Activated T-helper 2 cell treated with anti-CD3 and anti-CD28 coated beads, Interferon-gamma antibody, Interleukin-2, Interleukin-4, amounts not matched to agents 10 μg/mL and 5 μg/mL and 100 μg/mL, durations not matched to agents 14 hours and 24 hours and 36 hours (primary cell): ENCODE measurements at regions not wholly inside any gene's neighbourhood (a gene's known extent, or its start where the extent isn't known, plus 50 kb on each side); places are given as distances from the start of the nearest gene placed in this dataset.

Experiments
- DNase-seq: peaks from one replicate; pipeline ENCODE4 v3.0.0; 2021; ENCODE audit warnings: low spot score
- H3K27ac Mint-ChIP-seq: one replicate; pipeline ENCODE4 v1.8.0; 2021; ENCODE audit warnings: mixed read lengths
- H3K27me3 Mint-ChIP-seq: one replicate; pipeline ENCODE4 v1.8.0; 2021; ENCODE audit warnings: low read depth, mixed read lengths
- H3K36me3 Mint-ChIP-seq: one replicate; pipeline ENCODE4 v1.8.0; 2021; ENCODE audit warnings: low read depth, mixed read lengths
- H3K4me1 Mint-ChIP-seq: one replicate; pipeline ENCODE4 v1.8.0; 2021; ENCODE audit warnings: low read depth, mixed read lengths
- H3K4me3 Mint-ChIP-seq: one replicate; pipeline ENCODE4 v1.8.0; 2021; ENCODE audit warnings: low read depth, mild to moderate bottlenecking, moderate library complexity, mixed read lengths
- H3K9me3 Mint-ChIP-seq: one replicate; pipeline ENCODE4 v1.8.0; 2021; ENCODE audit warnings: mixed read lengths
- intact Hi-C: fragments of 100-400 bp; cut with micrococcal nuclease; formaldehyde crosslinking; loops from one replicate; pipeline ENCODE4 v1.15.1; 2023

DNA sequence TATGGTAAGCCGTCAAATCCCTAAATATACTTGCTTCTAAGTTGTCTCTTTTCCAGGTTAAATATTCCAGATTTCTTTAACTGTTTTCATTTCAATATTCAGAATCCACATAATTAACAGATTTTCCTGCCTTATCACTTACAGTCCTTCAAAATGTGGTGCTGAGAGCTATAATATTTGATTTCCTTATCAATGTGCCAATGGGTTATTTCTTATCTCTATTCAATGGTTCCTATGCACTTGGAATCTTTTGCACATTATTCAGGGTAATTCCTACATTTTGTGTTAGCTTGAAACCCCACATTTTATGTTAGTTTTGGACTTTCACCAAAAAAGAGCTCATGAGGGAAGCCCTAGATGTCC, 173.5 kb downstream of the ZFP36L2 start:
- intact Hi-C loops = no loop called here
- Mint-ChIP-seq H3K27me3 (peaks cover 11% of the 10 kb centered on the region), H3K4me3 (no peak overlapping the region), H3K27ac (no peak overlapping the region), H3K36me3 (no peaks in the 10 kb centered on the region), H3K9me3 (no peaks in the 10 kb centered on the region), H3K4me1 (peaks cover 6% of the 10 kb centered on the region)
- no peak for DNase-seq

DNA sequence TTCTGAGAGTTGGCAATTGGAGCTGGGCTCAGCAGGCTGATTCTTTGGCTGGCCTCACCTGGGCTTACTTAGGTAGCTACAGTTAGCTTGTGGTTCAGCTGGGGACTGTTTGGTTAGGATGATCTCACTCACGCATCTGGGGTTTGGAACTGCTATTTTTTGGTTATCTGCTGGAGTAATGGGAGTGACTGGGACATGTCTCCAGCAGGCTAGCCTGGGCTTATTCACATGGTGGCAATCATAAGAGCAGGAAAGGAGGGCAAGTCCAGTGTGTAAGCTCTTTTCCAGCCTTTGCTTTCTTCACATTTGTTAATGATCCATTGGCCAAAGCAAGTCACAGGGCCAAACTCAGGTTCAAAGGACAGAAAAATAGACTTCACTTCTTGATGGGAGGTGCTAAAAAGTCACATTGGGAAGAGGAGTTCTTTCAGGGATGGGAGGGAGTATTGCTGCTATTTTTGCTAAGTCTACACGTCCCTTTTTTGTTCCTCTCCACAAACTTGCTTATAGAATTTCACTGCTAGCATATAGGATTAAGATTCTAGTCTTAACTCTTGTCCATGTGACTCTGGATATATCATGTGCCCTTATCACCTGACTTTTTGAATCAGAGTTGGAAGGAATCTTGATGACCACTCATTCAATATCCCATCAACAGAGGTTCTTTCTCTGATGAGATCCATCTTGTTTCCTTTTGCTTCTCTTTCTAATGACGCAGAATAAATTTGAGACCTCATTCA, 174.0 kb downstream of the ZFP36L2 start:
- Mint-ChIP-seq H3K27me3 (peaks cover 15% of the 10 kb centered on the region), H3K27ac (no peak overlapping the region), H3K4me1 (peaks cover 10% of the 10 kb centered on the region), H3K9me3 (no peaks in the 10 kb centered on the region), H3K4me3 (no peak overlapping the region), H3K36me3 (no peaks in the 10 kb centered on the region)
- intact Hi-C loops = no loop called here
- DNase-seq = no peak

DNA sequence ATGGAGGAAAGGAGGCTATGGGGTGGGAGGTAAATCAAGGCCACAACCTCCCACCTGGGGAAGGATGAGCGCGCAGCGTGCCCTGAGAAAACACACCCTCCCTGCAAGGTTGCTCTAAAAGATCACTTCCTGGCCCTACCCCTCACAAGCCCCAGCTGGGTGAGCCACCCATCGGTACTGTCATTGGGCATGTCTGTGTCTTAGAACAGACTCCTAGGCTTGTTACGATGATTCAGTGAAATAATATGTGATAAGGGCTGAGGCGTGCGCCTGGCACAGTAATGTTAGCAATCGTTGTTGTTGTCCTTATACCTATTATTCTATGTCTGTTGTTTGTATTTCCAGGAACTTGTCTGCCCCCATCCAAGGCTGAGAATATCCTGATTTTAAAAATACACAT, 175.1 kb downstream of the ZFP36L2 start:
- no peak overlapping the region for H3K4me3 Mint-ChIP-seq
- no peak for DNase-seq
- peaks cover 16% of the 10 kb centered on the region for H3K4me1 Mint-ChIP-seq
- peaks cover 17% of the 10 kb centered on the region for H3K27me3 Mint-ChIP-seq
- H3K36me3 Mint-ChIP-seq = no peaks in the 10 kb centered on the region
- H3K27ac Mint-ChIP-seq = no peak overlapping the region
- H3K9me3 Mint-ChIP-seq = no peaks in the 10 kb centered on the region
- intact Hi-C loops = no loop called here

DNA sequence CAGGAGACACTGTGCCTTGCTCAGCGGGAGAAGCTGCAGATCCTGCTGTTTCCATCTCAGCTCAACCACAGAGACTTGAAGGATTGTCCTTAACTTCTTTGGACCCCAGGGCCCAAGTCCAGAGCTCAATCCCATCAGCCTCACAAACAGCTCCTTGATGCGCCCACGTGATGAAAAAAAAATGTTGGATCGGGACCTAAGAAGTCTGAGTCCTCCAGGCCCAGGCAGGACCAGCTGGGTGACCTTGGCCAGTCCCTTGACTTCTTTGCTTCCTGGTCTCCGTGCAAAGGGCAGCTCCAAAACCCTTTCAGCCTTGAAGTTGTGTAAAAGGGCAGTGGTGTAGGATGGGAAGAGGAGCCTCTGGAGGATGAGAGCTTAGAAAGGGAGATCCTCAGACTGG, 175.5 kb downstream of the ZFP36L2 start:
- DNase-seq = no peak
- peaks cover 16% of the 10 kb centered on the region for H3K4me1 Mint-ChIP-seq
- H3K9me3 Mint-ChIP-seq = no peaks in the 10 kb centered on the region
- no peaks in the 10 kb centered on the region for H3K36me3 Mint-ChIP-seq
- H3K4me3 Mint-ChIP-seq = no peak overlapping the region
- peaks cover 17% of the 10 kb centered on the region for H3K27me3 Mint-ChIP-seq
- no peak overlapping the region for H3K27ac Mint-ChIP-seq
- intact Hi-C loops = no loop called here

DNA sequence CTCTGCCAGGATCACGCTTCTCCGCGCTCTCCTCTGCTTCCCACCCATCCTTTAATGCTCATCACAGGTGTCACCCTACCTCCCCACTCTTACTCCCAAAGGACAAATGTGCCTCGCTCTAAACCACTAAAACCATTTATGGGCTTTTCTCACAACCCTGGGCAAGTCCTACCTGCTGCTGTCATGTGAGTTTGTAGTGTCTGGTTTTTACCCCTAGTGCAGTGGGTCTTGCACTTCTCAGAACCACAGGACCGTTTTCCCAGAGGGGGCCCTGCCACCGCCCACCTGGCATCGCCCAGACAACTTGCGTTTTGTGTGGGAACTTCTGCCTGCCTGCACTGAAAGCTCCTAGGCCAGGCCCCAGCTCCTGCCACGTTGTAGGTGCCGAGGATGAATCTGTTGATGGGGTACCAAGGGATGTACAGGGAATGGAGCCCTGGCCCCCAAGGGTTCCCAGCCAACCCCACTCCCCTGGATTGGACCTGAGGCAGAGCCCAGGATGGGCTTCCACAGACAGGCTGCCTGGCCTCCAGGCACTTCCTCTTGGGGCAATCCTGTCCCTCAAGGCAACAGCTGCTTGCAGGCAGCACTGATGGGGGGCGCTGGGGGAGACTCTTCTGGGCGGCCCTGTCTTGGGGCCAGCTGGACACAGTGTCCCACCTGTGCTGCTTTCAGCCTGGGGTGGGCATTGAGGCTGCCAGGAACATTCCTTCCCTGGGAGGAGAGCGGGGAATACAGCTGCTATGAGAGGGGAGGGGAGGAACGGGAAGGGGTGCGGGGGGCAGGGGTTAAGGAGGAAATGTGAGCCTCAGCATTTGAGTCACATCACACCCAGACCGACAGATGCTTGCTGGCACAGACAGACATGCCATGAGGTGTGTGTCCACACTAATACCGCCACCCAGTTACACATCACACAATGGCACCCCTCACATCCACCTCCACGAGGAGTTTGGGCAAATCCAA, 176.3 kb downstream of the ZFP36L2 start:
- DNase-seq = no peak
- no peak overlapping the region for H3K27ac Mint-ChIP-seq

DNA sequence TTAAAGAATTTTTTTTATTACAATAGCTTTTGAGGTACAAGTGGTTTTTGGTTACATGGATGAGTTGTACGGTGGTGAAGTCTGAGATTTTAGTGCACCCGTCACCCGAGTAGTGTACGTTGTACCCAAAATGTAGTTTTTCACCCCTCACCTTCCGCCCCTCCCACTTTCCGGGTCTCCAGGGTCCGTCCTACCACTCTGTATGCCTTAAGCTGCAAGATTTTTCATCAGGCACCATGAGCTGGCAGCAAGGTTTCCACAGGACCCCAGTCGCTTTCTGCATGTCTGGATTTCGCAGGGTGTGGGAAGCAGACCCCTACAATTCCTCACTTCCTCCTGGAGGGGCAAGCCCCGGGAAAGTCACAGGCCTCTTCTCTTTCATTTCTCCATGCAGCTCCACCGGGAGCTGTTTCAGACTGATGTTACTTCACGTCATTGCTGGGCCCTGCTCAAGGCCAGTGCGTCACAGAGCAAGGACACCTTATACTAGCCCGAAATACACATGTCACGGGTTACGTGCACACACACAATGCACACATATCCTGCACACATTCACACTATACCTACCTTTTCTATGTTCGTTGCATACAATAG, 179.1 kb downstream of the ZFP36L2 start:
- Mint-ChIP-seq H3K27me3 (peaks cover 14% of the 10 kb centered on the region), H3K4me1 (peaks cover 16% of the 10 kb centered on the region), H3K4me3 (no peak overlapping the region), H3K27ac (no peak overlapping the region), H3K36me3 (no peaks in the 10 kb centered on the region), H3K9me3 (no peaks in the 10 kb centered on the region)
- intact Hi-C loops = no loop called here
- no peak for DNase-seq

More for the DNA sequence above, 176.3 kb downstream of the ZFP36L2 start:
- no peaks in the 10 kb centered on the region for H3K9me3 Mint-ChIP-seq
- no peaks in the 10 kb centered on the region for H3K36me3 Mint-ChIP-seq
- intact Hi-C loops = no loop called here
- H3K4me3 Mint-ChIP-seq = no peak overlapping the region
- peaks cover 17% of the 10 kb centered on the region for H3K27me3 Mint-ChIP-seq
- H3K4me1 Mint-ChIP-seq = peaks cover 16% of the 10 kb centered on the region

DNA sequence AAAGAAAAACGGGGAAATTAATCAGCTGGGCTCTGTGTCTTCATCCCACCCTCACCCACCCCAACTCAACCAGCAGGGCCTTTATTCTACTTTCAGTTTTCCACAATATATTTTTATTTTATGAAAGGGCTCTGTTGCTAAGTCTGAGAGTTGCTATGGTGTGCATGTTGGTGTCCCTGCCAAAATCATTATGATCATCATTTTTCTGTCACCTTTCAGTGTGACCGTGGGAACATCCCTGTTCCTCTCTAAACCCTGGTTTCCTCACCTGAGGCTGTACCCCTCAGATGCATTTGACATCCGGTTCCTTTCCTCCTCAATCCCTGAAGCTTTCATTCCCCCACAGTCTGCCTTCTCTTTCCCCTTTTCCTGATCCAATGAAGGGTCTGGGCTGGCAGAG, 180.5 kb downstream of the ZFP36L2 start:
- H3K4me1 Mint-ChIP-seq = peaks cover 13% of the 10 kb centered on the region
- peaks cover 10% of the 10 kb centered on the region for H3K27me3 Mint-ChIP-seq
- no peaks in the 10 kb centered on the region for H3K36me3 Mint-ChIP-seq
- intact Hi-C loops = no loop called here
- no peak overlapping the region for H3K27ac Mint-ChIP-seq
- no peak overlapping the region for H3K4me3 Mint-ChIP-seq
- no peak for DNase-seq
- H3K9me3 Mint-ChIP-seq = no peaks in the 10 kb centered on the region

DNA sequence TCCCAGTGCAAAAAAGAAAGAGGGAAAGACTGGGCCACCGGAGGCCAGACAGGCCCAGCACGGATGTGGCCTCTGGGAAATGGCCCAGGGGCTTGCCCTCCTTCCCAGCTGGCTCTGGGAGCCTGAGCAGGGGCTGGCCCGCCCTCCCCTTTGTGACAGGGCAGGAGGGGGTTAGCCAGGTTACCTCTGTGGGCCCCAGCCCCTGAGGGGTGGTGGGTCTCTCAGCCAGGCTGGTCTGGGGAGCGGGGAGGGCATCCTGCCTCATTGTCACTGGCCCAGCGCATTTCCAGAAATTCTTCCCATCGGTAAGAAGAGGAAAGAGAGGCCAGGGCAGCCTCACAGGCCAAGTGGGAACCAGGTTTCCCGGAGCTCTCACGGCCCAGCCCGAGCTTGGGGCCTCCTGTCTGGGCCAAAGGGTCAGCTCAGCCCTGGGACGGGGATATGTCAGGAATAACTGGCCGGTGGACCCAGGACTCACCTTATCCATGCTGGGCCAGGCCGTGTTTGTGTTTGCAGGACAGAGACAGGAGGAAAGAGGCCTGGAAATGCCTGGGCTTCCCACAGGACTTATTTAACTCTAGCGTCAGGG, 182.2 kb downstream of the ZFP36L2 start:
- Mint-ChIP-seq H3K27ac (no peak overlapping the region), H3K27me3 (peaks cover 5% of the 10 kb centered on the region), H3K9me3 (no peaks in the 10 kb centered on the region), H3K4me1 (peaks cover 13% of the 10 kb centered on the region), H3K36me3 (no peaks in the 10 kb centered on the region), H3K4me3 (no peak overlapping the region)
- intact Hi-C loops = no loop called here
- no peak for DNase-seq

DNA sequence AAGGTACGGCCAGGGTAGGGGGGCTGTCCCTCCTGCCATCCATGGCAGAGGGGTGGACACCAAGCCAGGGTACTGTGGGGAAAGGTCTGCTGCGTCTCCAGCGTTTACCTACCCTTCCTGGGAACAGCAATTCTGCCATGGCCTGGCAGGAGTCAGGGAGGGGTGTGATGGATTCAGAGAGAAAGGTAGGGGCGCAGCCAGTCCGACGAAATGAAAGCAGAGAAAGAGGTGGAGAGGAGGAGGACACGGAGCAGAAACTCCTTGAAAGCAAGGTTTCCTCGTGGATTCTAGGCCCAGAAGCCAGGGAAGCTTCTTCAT, 182.9 kb downstream of the ZFP36L2 start:
- Mint-ChIP-seq H3K4me3 (no peak overlapping the region), H3K4me1 (peaks cover 13% of the 10 kb centered on the region), H3K27ac (no peak overlapping the region), H3K27me3 (peaks cover 5% of the 10 kb centered on the region), H3K9me3 (no peaks in the 10 kb centered on the region), H3K36me3 (no peaks in the 10 kb centered on the region)
- no peak for DNase-seq
- intact Hi-C loops = no loop called here

DNA sequence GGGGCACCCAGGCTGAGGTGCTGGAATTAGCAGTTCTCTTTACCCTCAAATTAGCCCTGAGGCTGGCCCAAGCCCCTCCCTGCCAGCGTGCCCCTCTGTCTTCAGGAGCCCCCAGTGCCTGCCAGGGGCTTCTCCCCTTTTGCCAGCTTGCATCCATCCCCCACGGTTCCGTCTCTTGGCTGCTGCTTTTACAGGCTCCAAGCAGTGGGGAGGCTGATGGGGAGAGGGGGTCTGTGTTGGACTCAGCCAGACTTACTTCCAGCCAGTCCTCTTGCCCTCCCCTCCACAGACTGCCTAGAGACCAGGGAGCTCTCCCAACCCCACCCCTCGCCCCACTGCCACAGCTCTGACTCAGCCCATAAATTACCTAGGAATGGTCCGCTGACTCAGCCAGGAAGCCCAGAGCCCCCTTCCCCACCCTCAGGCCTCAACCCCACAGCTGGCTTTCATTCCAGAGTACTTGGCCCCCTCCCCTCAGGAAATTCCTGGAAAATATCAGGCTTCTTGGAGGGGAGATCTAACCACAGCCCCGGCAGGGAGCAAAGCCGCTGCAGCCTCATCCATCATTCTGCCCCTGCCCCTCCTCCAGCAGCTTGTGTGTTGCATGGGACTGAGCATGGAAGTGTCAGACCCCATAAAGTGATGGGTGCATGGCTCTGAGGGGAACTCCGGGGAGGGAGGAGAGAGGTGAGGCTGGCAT, 184.6 kb downstream of the ZFP36L2 start:
- Mint-ChIP-seq H3K27ac (no peak overlapping the region), H3K4me1 (peaks cover 5% of the 10 kb centered on the region), H3K36me3 (no peaks in the 10 kb centered on the region), H3K27me3 (peaks cover 1% of the 10 kb centered on the region), H3K4me3 (no peak overlapping the region), H3K9me3 (no peaks in the 10 kb centered on the region)
- DNase-seq = no peak
- intact Hi-C loops = no loop called here

DNA sequence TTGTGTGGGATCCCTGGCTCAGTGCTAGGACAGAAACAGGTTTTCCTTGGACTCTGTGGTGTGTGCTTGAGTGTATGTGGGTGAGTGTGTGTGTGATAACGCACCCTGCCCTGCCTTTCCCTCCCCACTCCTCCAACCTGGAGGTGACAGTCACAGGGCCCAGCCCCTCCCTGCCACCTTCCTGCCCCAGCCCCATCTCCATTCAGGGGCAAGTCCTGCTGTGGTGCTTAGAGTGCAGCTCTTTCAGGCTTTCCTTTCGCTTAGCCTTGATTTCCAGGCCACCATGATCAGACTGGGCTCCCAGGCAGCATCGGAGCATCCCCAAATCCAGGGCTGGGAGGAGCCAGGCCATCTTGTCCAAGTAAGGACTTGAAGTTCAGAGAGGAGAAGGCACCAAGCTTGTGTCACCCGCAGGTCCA, 185.2 kb downstream of the ZFP36L2 start:
- H3K4me3 Mint-ChIP-seq = no peak overlapping the region
- peaks cover 3% of the 10 kb centered on the region for H3K4me1 Mint-ChIP-seq
- DNase-seq = no peak

DNA sequence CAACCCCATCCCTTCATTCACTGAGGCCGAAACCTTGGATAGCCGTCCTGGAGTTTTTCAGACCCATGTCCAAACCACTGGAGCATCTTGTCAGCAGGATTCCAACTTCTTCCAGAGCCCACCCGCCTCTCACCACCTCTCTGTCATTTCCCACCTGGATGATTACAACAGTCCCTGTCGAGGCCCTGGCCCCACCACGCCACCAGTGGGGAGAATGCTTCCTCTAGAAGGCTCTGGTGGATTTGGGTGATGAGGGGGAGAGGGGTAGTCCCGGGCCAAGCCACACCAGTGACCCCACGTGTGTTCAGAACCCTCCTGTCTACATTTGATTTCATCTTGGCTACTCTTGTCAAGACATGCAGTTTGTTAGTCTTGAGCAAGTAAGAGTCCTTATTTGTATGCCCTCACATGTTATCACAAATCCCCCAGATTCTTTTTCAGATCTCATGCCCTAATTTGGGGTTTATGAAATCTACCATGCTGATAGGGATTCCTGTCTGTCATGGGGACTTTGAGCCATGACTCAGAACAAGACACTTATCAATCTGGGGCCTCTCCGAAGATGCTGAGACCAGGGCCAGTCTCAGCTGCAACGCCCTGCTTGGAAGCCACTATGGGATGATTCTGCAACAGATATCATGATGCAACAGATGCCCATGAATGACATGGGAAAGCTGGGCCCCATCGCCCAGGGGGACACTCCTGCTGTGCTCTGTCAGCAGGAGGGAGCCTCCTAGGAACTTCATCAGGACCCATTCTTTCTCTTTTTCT, 186.1 kb downstream of the ZFP36L2 start:
- no peak overlapping the region for H3K27ac Mint-ChIP-seq
- H3K36me3 Mint-ChIP-seq = no peaks in the 10 kb centered on the region
- intact Hi-C loops = no loop called here
- no peak for DNase-seq
- H3K4me1 Mint-ChIP-seq = peaks cover 3% of the 10 kb centered on the region
- H3K27me3 Mint-ChIP-seq = no peaks in the 10 kb centered on the region
- H3K9me3 Mint-ChIP-seq = no peaks in the 10 kb centered on the region
- no peak overlapping the region for H3K4me3 Mint-ChIP-seq

More for the DNA sequence above, 185.2 kb downstream of the ZFP36L2 start:
- Mint-ChIP-seq H3K27ac (no peak overlapping the region), H3K36me3 (no peaks in the 10 kb centered on the region), H3K9me3 (no peaks in the 10 kb centered on the region), H3K27me3 (no peaks in the 10 kb centered on the region)
- intact Hi-C loops = no loop called here
